ENCODE measurements at regions not wholly inside any gene's neighbourhood (a gene's known extent, or its start where the extent isn't known, plus 50 kb on each side); places are given as distances from the start of the nearest gene placed in this dataset.

GRCh38 chr13:73943137-73943964 is 190.9 kb downstream of the KLF12 start:
- Histone ChIP-seq H3K36me3 (replicated peaks in 1 of 2) (no peaks in the 10 kb centered on the region), H3K27ac (no peak overlapping the region), H3K4me3 (no peak overlapping the region), H3K27me3 (no peaks in the 10 kb centered on the region), H3K9me3 (replicated peaks in 1 of 3) (no peaks in the 10 kb centered on the region), H3K4me1 (replicated peaks in 1 of 2) (no peaks in the 10 kb centered on the region)
- WGBS, 4 donors: 73 to 86% (median 80%) methylated on average over 4 of the region's 4 CpGs
- TF ChIP-seq POLR2A (IDR thresholded peaks at IDR 0.05) (no peak), CTCF (IDR thresholded peaks at IDR 0.05) (no peak)
- intact Hi-C loops (cut with DNase I): no loop called here
- DNase-seq: no peak

- 50 to 93% (median 70%) methylated on average over 1 of the region's 1 CpG for WGBS, 4 donors
- H3K4me3 ChIP-seq: no peak overlapping the region
- H3K4me1 ChIP-seq (replicated peaks in 1 of 2): no peaks in the 10 kb centered on the region
- no peak overlapping the region for H3K27ac ChIP-seq
- DNase-seq: no peak
- intact Hi-C loops (cut with DNase I): no loop called here
- H3K36me3 ChIP-seq (replicated peaks in 1 of 2): no peaks in the 10 kb centered on the region
- no peaks in the 10 kb centered on the region for H3K27me3 ChIP-seq
- TF ChIP-seq CTCF (IDR thresholded peaks at IDR 0.05) (no peak), POLR2A (IDR thresholded peaks at IDR 0.05) (no peak)
- no peaks in the 10 kb centered on the region for H3K9me3 ChIP-seq (replicated peaks in 1 of 3)
Measured at GRCh38 chr13:73941752-73942151, 192.5 kb downstream of the KLF12 start.

DNA sequence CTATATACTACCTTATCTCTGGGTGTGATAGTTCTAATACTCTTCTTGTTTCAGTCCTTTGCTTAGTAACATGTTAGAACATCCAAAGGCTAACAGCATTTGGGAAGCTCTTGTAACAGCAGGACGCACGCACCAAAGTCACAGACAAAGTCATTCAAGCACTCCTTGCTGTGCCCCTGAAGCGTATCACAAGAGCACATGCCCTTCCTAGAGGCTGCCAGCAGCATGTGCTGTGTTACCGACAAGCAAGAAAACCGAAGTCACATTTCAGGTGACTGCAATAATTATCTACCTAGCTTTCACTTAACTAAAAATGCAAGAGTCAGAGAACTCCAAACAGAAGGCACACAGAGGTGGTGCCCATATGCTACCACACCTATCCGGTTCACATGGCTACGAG is 194.1 kb downstream of the KLF12 start:
- Histone ChIP-seq H3K4me3 (no peak overlapping the region), H3K27me3 (no peaks in the 10 kb centered on the region), H3K36me3 (replicated peaks in 1 of 2) (no peaks in the 10 kb centered on the region), H3K27ac (no peak overlapping the region), H3K4me1 (replicated peaks in 1 of 2) (no peaks in the 10 kb centered on the region), H3K9me3 (replicated peaks in 1 of 3) (no peaks in the 10 kb centered on the region)
- no peak for TF ChIP-seq POLR2A (IDR thresholded peaks at IDR 0.05)
- no peak for TF ChIP-seq CTCF (IDR thresholded peaks at IDR 0.05)
- WGBS, 4 donors: 81 to 89% (median 83%) methylated on average over 7 of the region's 7 CpGs
- intact Hi-C loops (cut with DNase I): no loop called here
- no peak for DNase-seq

GRCh38 chr13:73939603-73940002 is 194.6 kb downstream of the KLF12 start:
- Histone ChIP-seq H3K9me3 (replicated peaks in 1 of 3) (no peaks in the 10 kb centered on the region), H3K36me3 (replicated peaks in 1 of 2) (no peaks in the 10 kb centered on the region), H3K4me3 (no peak overlapping the region), H3K27ac (no peak overlapping the region), H3K27me3 (no peaks in the 10 kb centered on the region), H3K4me1 (replicated peaks in 1 of 2) (no peaks in the 10 kb centered on the region)
- 80 to 96% (median 89%) methylated on average over 1 of the region's 1 CpG for WGBS, 4 donors
- DNase-seq: no peak
- TF ChIP-seq CTCF (IDR thresholded peaks at IDR 0.05) (no peak), POLR2A (IDR thresholded peaks at IDR 0.05) (no peak)
- intact Hi-C loops (cut with DNase I): no loop called here
